Trophoblast cell (in vitro differentiated cells and primary cell): ENCODE measurements at regions not wholly inside any gene's neighbourhood (a gene's known extent, or its start where the extent isn't known, plus 50 kb on each side); places are given as distances from the start of the nearest gene placed in this dataset.
A peak's percentile ranks its signal among the peaks of the same experiment; 100 is the strongest.

Source experiments
- DNase-seq, 2 donors: peaks; one replicate each; pipeline ENCODE4 v3.0.0-alpha.2; 2016
- H2AFZ ChIP-seq: 2 replicates; pipeline ENCODE4 v1.6.1; 2013; ENCODE audit warnings: low read length, moderate library complexity, mild to moderate bottlenecking; ENCODE audit not compliant: insufficient read depth, poor library complexity
- H2AK5ac ChIP-seq: 2 replicates; pipeline ENCODE4 v1.6.1; 2013; ENCODE audit warnings: mild to moderate bottlenecking, low read length
- H2BK120ac ChIP-seq: 2 replicates; pipeline ENCODE4 v1.6.1; 2013; ENCODE audit warnings: low read length, mild to moderate bottlenecking, moderate library complexity; ENCODE audit not compliant: insufficient read depth, poor library complexity
- H2BK12ac ChIP-seq: 2 replicates; pipeline ENCODE4 v1.6.1; 2013; ENCODE audit warnings: mild to moderate bottlenecking, low read length, moderate library complexity
- H2BK5ac ChIP-seq: 2 replicates; pipeline ENCODE4 v1.6.1; 2013; ENCODE audit warnings: low read length, low read depth, moderate library complexity, mild to moderate bottlenecking; ENCODE audit not compliant: poor library complexity
- H3K14ac ChIP-seq: 2 replicates; pipeline ENCODE4 v1.6.1; 2013; ENCODE audit warnings: mild to moderate bottlenecking, low read length
- H3K18ac ChIP-seq: 2 replicates; pipeline ENCODE4 v1.6.1; 2013; ENCODE audit warnings: mild to moderate bottlenecking, low read length
- H3K23ac ChIP-seq: 2 replicates; pipeline ENCODE4 v1.6.1; 2013; ENCODE audit warnings: low read length
- H3K27ac ChIP-seq: 2 replicates; pipeline ENCODE4 v1.5.1; 2013; ENCODE audit warnings: low read depth, mild to moderate bottlenecking, inconsistent platforms, low read length, moderate library complexity
- H3K27me3 ChIP-seq: 2 replicates; pipeline ENCODE4 v1.6.1; 2013; ENCODE audit warnings: inconsistent platforms, mild to moderate bottlenecking, low read length, moderate library complexity; ENCODE audit not compliant: insufficient read depth
- H3K36me3 ChIP-seq, 2 experiments: 1 replicate in 1 of 2; 2 replicates in 1 of 2; pipeline ENCODE4 v1.6.1; 2013; ENCODE audit warnings: low read length in 2 of 2, mild to moderate bottlenecking in 2 of 2, moderate library complexity in 1 of 2; ENCODE audit not compliant: insufficient read depth in 2 of 2, control insufficient read depth in 1 of 2
- H3K4ac ChIP-seq: 2 replicates; pipeline ENCODE4 v1.6.1; 2013; ENCODE audit warnings: low read depth, mild to moderate bottlenecking, low read length, moderate library complexity
- H3K4me1 ChIP-seq, 2 experiments: 1 replicate in 1 of 2; 2 replicates in 1 of 2; pipeline ENCODE4 v1.6.1; 2013; ENCODE audit warnings: low read length in 2 of 2, mild to moderate bottlenecking in 2 of 2, moderate library complexity in 1 of 2; ENCODE audit not compliant: insufficient read depth in 2 of 2, control insufficient read depth in 1 of 2
- H3K4me2 ChIP-seq: 2 replicates; pipeline ENCODE4 v1.6.1; 2013; ENCODE audit warnings: inconsistent platforms, mild to moderate bottlenecking, low read length, moderate library complexity
- H3K4me3 ChIP-seq: 2 replicates; pipeline ENCODE4 v1.5.1; 2013; ENCODE audit warnings: mild to moderate bottlenecking, low read depth, low read length, inconsistent platforms
- H3K79me1 ChIP-seq: one replicate; pipeline ENCODE4 v1.6.1; 2013; ENCODE audit warnings: low read length
- H3K79me2 ChIP-seq: 2 replicates; pipeline ENCODE4 v1.6.1; 2013; ENCODE audit warnings: low read length, mild to moderate bottlenecking; ENCODE audit not compliant: control insufficient read depth, insufficient read depth, poor library complexity
- H3K9ac ChIP-seq: 2 replicates; pipeline ENCODE4 v1.6.1; 2013; ENCODE audit warnings: mild to moderate bottlenecking, low read length
- H3K9me3 ChIP-seq: 2 replicates; pipeline ENCODE4 v1.6.1; 2013; ENCODE audit warnings: low read depth, mild to moderate bottlenecking, control low read depth, inconsistent platforms, low read length; ENCODE audit not compliant: insufficient read depth
- H4K12ac ChIP-seq: 2 replicates; pipeline ENCODE4 v1.6.1; 2013; ENCODE audit warnings: low read depth, mild to moderate bottlenecking, low read length, moderate library complexity
- H4K8ac ChIP-seq: 2 replicates; pipeline ENCODE4 v1.6.1; 2013; ENCODE audit warnings: low read depth, mild to moderate bottlenecking, low read length, moderate library complexity
- H4K91ac ChIP-seq: one replicate; pipeline ENCODE4 v1.6.1; 2013; ENCODE audit warnings: low read depth, mild to moderate bottlenecking, low read length, moderate library complexity
- WGBS: extraction: QIAGEN DNeasy Blood & Tissue Kit; methylation state at CpG from one replicate; pipeline ENCODE4 v1.1.7; 2013; ENCODE audit warnings: missing lambda C conversion rate; ENCODE audit not compliant: insufficient read length, insufficient coverage; ENCODE audit errors: extremely low coverage; 5-methylcytosine and 5-hydroxymethylcytosine counted together

DNA sequence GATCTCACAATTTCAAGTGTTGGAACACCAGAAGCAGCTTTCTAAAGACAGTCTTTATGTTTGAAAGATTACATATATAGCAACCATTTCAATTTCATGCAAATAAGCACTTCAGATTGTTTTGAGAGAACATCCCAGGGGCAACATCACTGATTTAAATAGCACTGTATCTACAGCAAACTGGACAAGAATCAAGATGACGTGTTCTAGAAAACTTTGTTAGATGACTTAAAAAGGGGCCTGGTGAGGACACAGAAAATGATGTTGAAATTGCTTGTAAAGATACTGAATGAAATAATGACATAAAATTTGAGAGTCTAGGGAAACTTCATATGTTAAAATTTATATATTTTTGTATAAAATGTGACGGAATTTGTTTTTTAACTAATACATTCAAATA, 277.1 kb downstream of the KLF12 start:
- Histone ChIP-seq H3K4me2 (no peak overlapping the region), H3K23ac (no peak overlapping the region), H3K79me2 (no peaks in the 10 kb centered on the region), H3K18ac (no peak overlapping the region), H3K36me3 (no peaks in the 10 kb centered on the region), H2AK5ac (no peak overlapping the region), H3K9me3 (no peaks in the 10 kb centered on the region), H4K8ac (no peak overlapping the region), H4K91ac (no peak overlapping the region), H2BK12ac (no peak overlapping the region), H3K4ac (no peak overlapping the region), H4K12ac (no peak overlapping the region), H3K79me1 (no peaks in the 10 kb centered on the region), H3K27ac (no peak overlapping the region), H2BK5ac (no peak overlapping the region), H2AFZ (no peak overlapping the region), H3K27me3 (no peaks in the 10 kb centered on the region), H3K14ac (no peak overlapping the region), H2BK120ac (no peak overlapping the region), H3K9ac (no peak overlapping the region), H3K4me3 (no peak overlapping the region), H3K4me1 (no peaks in the 10 kb centered on the region)
- no CpG with 5 or more reads among the region's 2 CpGs for WGBS
- no peak for DNase-seq

DNA sequence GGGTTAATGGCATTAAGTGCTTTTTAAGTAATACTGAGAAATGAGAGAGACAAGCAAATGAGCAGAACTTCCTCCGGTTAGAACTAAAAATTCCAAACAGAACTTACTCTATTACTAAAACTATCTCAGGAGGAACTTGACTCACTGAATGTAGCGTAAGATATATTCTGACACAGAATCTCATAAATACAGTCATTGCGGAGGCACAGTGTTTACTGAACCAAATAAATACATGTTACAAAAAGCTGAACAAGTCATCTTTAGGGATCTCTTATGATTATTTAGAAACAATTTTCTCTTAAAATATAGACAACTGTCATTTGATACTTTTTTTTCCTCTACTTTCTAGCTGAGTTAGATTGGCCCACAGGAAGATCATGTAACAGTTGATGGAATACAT, 283.1 kb downstream of the KLF12 start:
- DNase-seq, result no peak
- H2BK5ac ChIP-seq, result no peak overlapping the region
- H3K9me3 ChIP-seq, result no peaks in the 10 kb centered on the region
- H3K18ac ChIP-seq, result no peak overlapping the region
- no peak overlapping the region for H2AFZ ChIP-seq
- H2AK5ac ChIP-seq, result no peak overlapping the region
- H4K91ac ChIP-seq, result no peak overlapping the region
- H3K27me3 ChIP-seq, result no peaks in the 10 kb centered on the region
- no peaks in the 10 kb centered on the region for H3K79me2 ChIP-seq
- no CpG with 5 or more reads among the region's 3 CpGs for WGBS
- no peak overlapping the region for H2BK120ac ChIP-seq
- H4K12ac ChIP-seq, result no peak overlapping the region
- no peak overlapping the region for H3K23ac ChIP-seq
- no peak overlapping the region for H3K14ac ChIP-seq
- H3K36me3 ChIP-seq, result no peaks in the 10 kb centered on the region
- H3K4me3 ChIP-seq, result no peak overlapping the region
- no peak overlapping the region for H2BK12ac ChIP-seq
- H3K79me1 ChIP-seq, result no peaks in the 10 kb centered on the region
- H4K8ac ChIP-seq, result no peak overlapping the region
- no peak overlapping the region for H3K9ac ChIP-seq
- no peak overlapping the region for H3K27ac ChIP-seq
- no peak overlapping the region for H3K4me2 ChIP-seq
- H3K4me1 ChIP-seq, result no peaks in the 10 kb centered on the region
- no peak overlapping the region for H3K4ac ChIP-seq

DNA sequence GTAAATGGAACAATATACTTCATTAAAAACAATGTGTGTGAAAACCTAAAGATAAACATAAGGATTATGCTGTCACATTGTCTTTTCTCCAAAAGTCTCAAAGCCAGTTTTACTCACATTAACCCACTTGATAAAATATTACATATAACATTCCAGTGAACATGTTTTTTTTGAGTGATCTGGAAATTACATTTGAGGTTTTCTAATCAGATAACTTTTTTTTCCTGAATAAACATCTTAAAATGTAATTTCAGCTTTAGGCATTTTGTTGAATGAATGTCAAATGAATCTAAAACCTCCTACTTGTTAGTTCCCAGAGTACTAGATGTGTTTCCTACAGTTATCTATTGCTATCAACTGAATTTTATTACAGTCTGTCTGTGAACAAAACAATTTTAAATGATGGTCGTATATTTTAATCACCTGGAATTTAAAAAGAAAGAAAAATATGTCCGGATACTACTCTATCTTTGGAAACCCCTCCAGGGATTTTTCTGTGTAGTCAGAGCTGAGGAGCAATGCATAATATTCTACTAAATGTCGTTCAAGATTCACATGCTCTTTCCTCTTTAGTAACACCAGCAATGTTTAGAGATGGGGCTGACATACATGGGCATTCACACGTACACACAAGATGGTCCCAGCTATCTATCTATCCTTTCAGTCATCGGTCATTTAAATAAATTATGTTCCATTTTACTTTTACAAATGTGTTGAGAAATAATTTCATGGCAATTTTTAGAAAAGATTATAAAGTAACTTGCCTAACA, 283.9 kb downstream of the KLF12 start:
- H3K4me2 ChIP-seq, result no peak overlapping the region
- H3K9me3 ChIP-seq, result no peaks in the 10 kb centered on the region
- WGBS, result no CpG with 5 or more reads among the region's 5 CpGs
- no peaks in the 10 kb centered on the region for H3K36me3 ChIP-seq
- DNase-seq, result no peak
- H2BK5ac ChIP-seq, result no peak overlapping the region
- no peaks in the 10 kb centered on the region for H3K79me2 ChIP-seq
- H3K14ac ChIP-seq, result no peak overlapping the region
- H2AK5ac ChIP-seq, result no peak overlapping the region
- no peak overlapping the region for H3K4me3 ChIP-seq
- no peak overlapping the region for H3K4ac ChIP-seq
- no peak overlapping the region for H2AFZ ChIP-seq
- no peaks in the 10 kb centered on the region for H3K4me1 ChIP-seq
- no peak overlapping the region for H4K8ac ChIP-seq
- H2BK12ac ChIP-seq, result no peak overlapping the region
- no peaks in the 10 kb centered on the region for H3K79me1 ChIP-seq
- H3K9ac ChIP-seq, result no peak overlapping the region
- H3K23ac ChIP-seq, result no peak overlapping the region
- H3K27me3 ChIP-seq, result no peaks in the 10 kb centered on the region
- no peak overlapping the region for H4K91ac ChIP-seq
- H3K27ac ChIP-seq, result no peak overlapping the region
- no peak overlapping the region for H3K18ac ChIP-seq
- no peak overlapping the region for H4K12ac ChIP-seq
- H2BK120ac ChIP-seq, result no peak overlapping the region

DNA sequence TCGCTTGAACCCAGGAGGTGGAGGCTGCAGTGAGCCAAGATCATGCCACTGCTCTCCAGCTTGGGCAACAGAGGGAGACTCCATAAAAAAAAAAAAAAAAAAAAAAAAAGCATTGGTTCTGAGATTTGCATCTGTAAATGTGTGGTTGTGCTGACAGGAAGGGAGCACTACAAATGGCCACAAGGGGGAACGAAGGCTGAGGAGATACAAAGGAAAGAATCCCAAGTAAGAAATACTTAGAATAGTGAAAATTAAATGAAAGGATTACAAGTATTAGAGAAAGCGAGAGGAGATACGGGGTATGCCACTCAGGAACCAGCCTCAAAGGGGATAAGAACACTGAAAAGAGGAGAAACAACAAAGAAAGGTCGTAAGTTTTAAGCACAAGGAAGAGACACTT, 284.9 kb downstream of the KLF12 start:
- Histone ChIP-seq H3K4me1 (no peaks in the 10 kb centered on the region), H2AK5ac (no peak overlapping the region), H3K18ac (no peak overlapping the region), H3K27ac (no peak overlapping the region), H3K9me3 (no peaks in the 10 kb centered on the region), H2AFZ (no peak overlapping the region), H3K23ac (no peak overlapping the region), H3K79me2 (no peaks in the 10 kb centered on the region), H3K4me3 (no peak overlapping the region), H3K4me2 (no peak overlapping the region), H4K12ac (no peak overlapping the region), H2BK120ac (no peak overlapping the region), H2BK12ac (no peak overlapping the region), H3K4ac (no peak overlapping the region), H3K27me3 (no peaks in the 10 kb centered on the region), H3K9ac (no peak overlapping the region), H4K91ac (no peak overlapping the region), H4K8ac (no peak overlapping the region), H3K79me1 (no peaks in the 10 kb centered on the region), H3K14ac (no peak overlapping the region), H3K36me3 (no peaks in the 10 kb centered on the region), H2BK5ac (no peak overlapping the region)
- peak; percentile 4 to 43 for DNase-seq
- WGBS, result no CpG with 5 or more reads among the region's 5 CpGs
